GM19324 (cell line): ENCODE measurements at regions not wholly inside any gene's neighbourhood (a gene's known extent, or its start where the extent isn't known, plus 50 kb on each side); places are given as distances from the start of the nearest gene placed in this dataset.
"Not testable (repeated sequence)": the region's sequence is repeated elsewhere in the genome, so short reads cannot be mapped to it uniquely, and the experiment has no call there.

Experiments used
- ATAC-seq: cut with Tn5 transposase; IDR thresholded peaks from one replicate; pipeline ENCODE4 v1.9.1; 2021; ENCODE audit warnings: mild to moderate bottlenecking, moderate library complexity; ENCODE audit not compliant: unreplicated experiment, low FRiP score

- no peak for ATAC-seq
Observed at GRCh38 chr6:168950858-168951214, 302.8 kb downstream of the THBS2 start.

DNA sequence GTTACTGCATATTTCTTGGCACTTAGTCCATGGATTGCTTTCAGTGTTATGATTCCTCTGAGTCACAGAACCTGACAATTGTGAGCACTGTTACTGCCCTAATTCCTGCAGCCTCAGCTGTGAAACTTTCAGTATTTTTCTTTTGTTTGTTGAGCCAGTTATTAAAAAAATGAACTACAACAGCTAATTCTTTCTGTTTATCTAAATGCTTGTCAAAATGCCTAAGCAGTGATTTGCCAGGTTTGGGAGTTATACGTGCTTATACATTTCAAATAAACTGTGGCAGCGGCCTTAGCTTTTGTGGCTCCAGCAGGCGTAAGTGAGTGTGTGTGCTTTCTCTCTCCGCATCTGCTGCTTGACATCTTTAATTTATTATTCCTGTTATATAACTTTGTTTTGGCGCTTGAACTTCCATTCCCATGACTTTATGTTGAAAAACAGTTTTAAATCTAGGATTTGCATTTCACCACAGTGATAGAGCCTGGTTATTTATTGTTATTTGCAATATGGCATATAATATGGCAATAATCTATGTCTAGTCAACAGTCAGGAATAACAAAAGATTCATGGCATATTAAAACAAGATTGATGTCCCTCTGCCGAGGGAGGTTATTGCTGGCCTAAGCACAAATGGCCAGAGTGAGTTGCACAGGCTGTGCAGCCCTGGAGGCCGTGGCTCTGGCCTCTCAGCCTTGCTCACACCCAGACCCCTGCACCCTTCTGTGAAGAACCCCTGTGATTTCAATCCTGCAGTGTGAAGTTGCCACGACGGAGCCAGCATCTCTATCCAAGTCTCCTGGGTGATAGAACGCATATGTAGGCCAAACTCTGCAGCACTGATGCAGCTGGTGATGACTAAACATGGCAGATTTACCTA, 303.4 kb downstream of the THBS2 start:
- no peak for ATAC-seq

- ATAC-seq: no peak
Observed at GRCh38 chr6:168948990-168949531, 304.6 kb downstream of the THBS2 start.

GRCh38 chr6:168948002-168948401, 305.6 kb downstream of the THBS2 start:
- no peak for ATAC-seq

GRCh38 chr6:168943231-168943905, 310.3 kb downstream of the THBS2 start:
- no peak for ATAC-seq

DNA sequence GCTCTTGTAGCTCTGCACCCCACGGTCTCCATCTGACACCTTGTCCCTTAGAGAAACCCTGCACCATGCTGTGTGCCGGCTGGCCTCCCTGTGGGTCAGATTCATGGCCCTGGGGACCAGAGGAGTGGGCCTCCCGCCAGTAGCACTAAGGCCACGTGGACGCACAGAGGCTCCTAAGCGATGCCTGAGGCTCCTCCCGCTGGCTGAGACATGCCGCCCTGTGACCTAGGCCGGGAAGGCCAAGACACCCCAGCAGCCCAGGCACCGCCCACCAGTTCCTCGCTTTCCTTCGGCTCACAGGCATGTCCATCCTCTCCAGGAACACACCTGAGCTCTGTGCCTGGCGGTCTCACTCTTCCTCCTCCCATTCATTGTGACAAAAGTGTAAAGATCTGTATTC, 311.0 kb downstream of the THBS2 start:
- ATAC-seq: no peak

DNA sequence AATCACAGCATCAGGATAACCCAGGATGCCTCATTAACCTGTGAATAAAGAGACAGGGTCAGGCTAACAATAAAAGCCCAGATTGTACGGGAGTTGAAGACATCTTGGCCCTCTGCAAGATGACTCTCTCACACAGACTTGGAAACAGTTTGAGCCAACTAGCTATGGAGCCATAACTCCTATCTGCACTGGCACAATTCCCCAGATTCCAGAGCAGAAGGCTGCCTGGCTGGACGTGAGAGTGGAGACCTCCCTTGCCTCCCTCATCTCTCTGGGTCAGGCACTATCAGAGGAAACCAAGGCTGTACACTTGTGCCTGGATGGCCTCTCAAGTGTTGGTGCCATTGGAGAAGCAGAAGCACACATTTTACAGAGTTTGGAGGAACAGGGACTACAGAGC, 312.6 kb downstream of the THBS2 start:
- ATAC-seq: no peak

- no peak for ATAC-seq
Observed at GRCh38 chr6:168939796-168940195, 313.9 kb downstream of the THBS2 start.

- no peak for ATAC-seq
Observed at GRCh38 chr6:168939041-168939440, 314.6 kb downstream of the THBS2 start.

- no peak for ATAC-seq
Observed at GRCh38 chr6:168938546-168938945, 315.1 kb downstream of the THBS2 start.

DNA sequence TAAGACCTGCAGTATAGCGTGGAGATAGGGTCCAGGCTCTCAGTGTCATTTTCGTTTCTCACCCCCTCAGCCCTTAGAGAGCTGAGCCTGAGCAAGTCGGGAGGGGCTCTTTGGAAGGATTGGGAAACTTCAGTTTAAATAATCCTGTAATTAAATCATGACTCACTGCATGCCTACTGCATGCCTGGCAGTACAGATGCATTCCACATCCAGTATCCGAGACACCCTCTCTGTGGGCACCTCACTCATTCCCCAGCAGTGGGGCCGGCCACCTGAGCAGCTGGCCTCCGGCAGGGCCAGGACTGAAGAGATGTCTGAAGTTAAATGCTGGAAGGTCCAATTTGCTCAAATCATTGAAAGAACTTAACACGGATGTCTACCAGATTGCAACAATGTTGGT, 316.6 kb downstream of the THBS2 start:
- no peak for ATAC-seq

GRCh38 chr6:168935628-168936010, 318.0 kb downstream of the THBS2 start:
- no peak for ATAC-seq

GRCh38 chr6:168934660-168935627, 318.7 kb downstream of the THBS2 start:
- no peak for ATAC-seq

DNA sequence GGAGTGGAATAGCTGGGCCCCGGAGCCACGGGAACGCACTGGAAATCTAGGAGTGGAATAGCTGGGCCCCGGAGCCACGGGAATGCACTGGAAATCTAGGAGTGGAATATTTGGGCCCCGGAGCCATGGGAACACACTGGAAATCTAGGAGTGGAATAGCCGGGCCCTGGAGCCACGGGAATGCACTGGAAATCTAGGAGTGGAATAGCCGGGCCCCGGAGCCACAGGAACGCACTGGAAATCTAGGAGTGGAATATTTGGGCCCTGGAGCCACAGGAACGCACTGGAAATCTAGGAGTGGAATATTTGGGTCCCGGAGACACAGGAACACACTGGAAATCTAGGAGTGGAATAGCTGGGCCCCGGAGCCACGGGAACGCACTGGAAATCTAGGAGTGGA, 321.5 kb downstream of the THBS2 start:
- not testable (repeated sequence) for ATAC-seq

DNA sequence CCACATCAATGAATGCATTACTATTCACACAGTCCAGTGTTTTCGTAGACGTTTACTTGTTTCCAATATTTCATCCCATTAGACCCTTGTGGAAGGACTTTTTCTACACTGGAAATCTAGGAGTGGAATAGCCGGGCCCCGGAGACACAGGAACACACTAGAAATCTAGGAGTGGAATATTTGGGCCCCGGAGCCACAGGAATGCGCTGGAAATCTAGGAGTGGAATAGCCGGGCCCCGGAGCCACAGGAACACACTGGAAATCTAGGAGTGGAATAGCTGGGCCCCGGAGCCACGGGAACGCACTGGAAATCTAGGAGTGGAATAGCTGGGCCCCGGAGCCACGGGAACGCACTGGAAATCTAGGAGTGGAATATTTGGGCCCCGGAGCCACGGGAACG, 322.6 kb downstream of the THBS2 start:
- ATAC-seq: not testable (repeated sequence)

DNA sequence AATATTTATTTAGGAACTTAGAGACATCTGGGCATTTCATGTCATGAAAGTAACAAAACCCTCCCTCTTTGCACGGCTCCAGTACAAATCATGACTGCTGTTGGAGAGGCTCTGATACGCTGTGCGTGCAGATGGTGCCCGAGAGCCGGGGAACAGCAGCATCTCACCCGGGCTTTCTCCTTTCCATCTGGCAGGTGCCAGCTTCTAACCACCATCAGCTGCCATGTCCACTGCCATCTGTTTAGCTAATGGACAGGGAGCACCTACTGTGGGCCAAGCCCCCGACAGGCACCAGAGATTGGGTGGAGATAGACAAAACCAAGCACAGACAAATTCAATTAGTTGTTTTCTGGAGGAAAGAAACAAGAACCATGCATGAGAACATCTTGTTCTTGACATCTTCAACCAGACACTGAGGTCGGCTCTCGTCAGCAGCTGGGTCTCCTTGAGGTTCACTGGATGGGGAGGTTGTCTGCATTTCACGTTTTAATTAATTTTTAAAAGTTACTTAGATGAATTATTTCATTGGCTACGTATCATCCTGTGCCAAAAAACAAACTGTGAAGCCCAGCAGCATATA, 323.7 kb downstream of the THBS2 start:
- no peak for ATAC-seq

GRCh38 chr6:168928012-168928411, 325.6 kb downstream of the THBS2 start:
- no peak for ATAC-seq

- ATAC-seq: no peak
Observed at GRCh38 chr6:168927026-168927425, 326.6 kb downstream of the THBS2 start.

- ATAC-seq: no peak
Observed at GRCh38 chr6:168926306-168926705, 327.3 kb downstream of the THBS2 start.

- ATAC-seq: no peak
Observed at GRCh38 chr6:168925671-168926070, 328.0 kb downstream of the THBS2 start.
